ENCODE measurements at regions not wholly inside any gene's neighbourhood (a gene's known extent, or its start where the extent isn't known, plus 50 kb on each side); places are given as distances from the start of the nearest gene placed in this dataset.
"Not testable (repeated sequence)": the region's sequence is repeated elsewhere in the genome, so short reads cannot be mapped to it uniquely, and the experiment has no call there.

- DNase-seq (ENCODE audit: low spot score), result no peak
Observed at GRCh38 chr5:112534067-112534583, 115.0 kb upstream of the EPB41L4A start.

- DNase-seq (ENCODE audit: low spot score), result no peak
Observed at GRCh38 chr5:112534611-112535255, 115.7 kb upstream of the EPB41L4A start.

- DNase-seq (ENCODE audit: low spot score), result no peak
Observed at GRCh38 chr5:112535356-112535755, 116.3 kb upstream of the EPB41L4A start.

GRCh38 chr5:112544558-112544957 lies 125.5 kb upstream of the EPB41L4A start:
- not testable (repeated sequence) for DNase-seq (ENCODE audit: low spot score)

GRCh38 chr5:112546946-112547592 lies 128.0 kb upstream of the EPB41L4A start:
- DNase-seq (ENCODE audit: low spot score), result no peak

GRCh38 chr5:112548246-112548881 lies 129.3 kb upstream of the EPB41L4A start:
- no peak for DNase-seq (ENCODE audit: low spot score)

GRCh38 chr5:112549127-112549526 lies 130.1 kb upstream of the EPB41L4A start:
- DNase-seq (ENCODE audit: low spot score), result no peak

GRCh38 chr5:112549605-112550166 lies 130.6 kb upstream of the EPB41L4A start:
- no peak for DNase-seq (ENCODE audit: low spot score)

- peak; percentile 77 for DNase-seq (ENCODE audit: low spot score)
Observed at GRCh38 chr5:112551419-112552032, 132.4 kb upstream of the EPB41L4A start.

- DNase-seq (ENCODE audit: low spot score), result no peak
Observed at GRCh38 chr5:112552216-112552615, 133.1 kb upstream of the EPB41L4A start.

- DNase-seq (ENCODE audit: low spot score), result no peak
Observed at GRCh38 chr5:112552791-112553190, 133.7 kb upstream of the EPB41L4A start.

- no peak for DNase-seq (ENCODE audit: low spot score)
Observed at GRCh38 chr5:112554101-112554977, 135.3 kb upstream of the EPB41L4A start.

GRCh38 chr5:112555197-112555596 lies 136.1 kb upstream of the EPB41L4A start:
- no peak for DNase-seq (ENCODE audit: low spot score)

GRCh38 chr5:112555691-112556090 lies 136.6 kb upstream of the EPB41L4A start:
- DNase-seq (ENCODE audit: low spot score), result no peak

- not testable (repeated sequence) for DNase-seq (ENCODE audit: low spot score)
Observed at GRCh38 chr5:112559501-112559900, 140.4 kb upstream of the EPB41L4A start.

GRCh38 chr5:112560371-112560770 lies 141.3 kb upstream of the EPB41L4A start:
- DNase-seq (ENCODE audit: low spot score), result no peak

GRCh38 chr5:112563169-112563826 lies 144.2 kb upstream of the EPB41L4A start:
- DNase-seq (ENCODE audit: low spot score), result no peak

GRCh38 chr5:112566251-112566650 lies 147.2 kb upstream of the EPB41L4A start:
- no peak for DNase-seq (ENCODE audit: low spot score)

GRCh38 chr5:112569596-112569995 lies 150.5 kb upstream of the EPB41L4A start:
- DNase-seq (ENCODE audit: low spot score), result no peak

GRCh38 chr5:112570708-112571444 lies 151.8 kb upstream of the EPB41L4A start:
- no peak for DNase-seq (ENCODE audit: low spot score)

Data from LoVo (cell line).